T-helper 1 cell treated with Interleukin-12 subunit alpha and Interleukin-12 subunit beta and Interleukin-4 antibody, amounts not matched to agents 30 μg/mL and 1 μg/mL, for 36 hours (primary cell): ENCODE measurements at regions not wholly inside any gene's neighbourhood (a gene's known extent, or its start where the extent isn't known, plus 50 kb on each side); places are given as distances from the start of the nearest gene placed in this dataset.

Experiments used
- H3K27ac Mint-ChIP-seq: one replicate; pipeline ENCODE4 v1.8.0; 2021; ENCODE audit warnings: mild to moderate bottlenecking, mixed read lengths
- H3K27me3 Mint-ChIP-seq: one replicate; pipeline ENCODE4 v1.8.0; 2021; ENCODE audit warnings: low read depth, mixed read lengths
- H3K36me3 Mint-ChIP-seq: one replicate; pipeline ENCODE4 v1.8.0; 2021; ENCODE audit warnings: low read depth, mixed read lengths
- H3K4me1 Mint-ChIP-seq: one replicate; pipeline ENCODE4 v1.8.0; 2021; ENCODE audit warnings: low read depth, mixed read lengths
- H3K4me3 Mint-ChIP-seq: one replicate; pipeline ENCODE4 v1.8.0; 2021; ENCODE audit warnings: mild to moderate bottlenecking, moderate library complexity, mixed read lengths
- H3K9me3 Mint-ChIP-seq: one replicate; pipeline ENCODE4 v1.8.0; 2021; ENCODE audit warnings: mixed read lengths

DNA sequence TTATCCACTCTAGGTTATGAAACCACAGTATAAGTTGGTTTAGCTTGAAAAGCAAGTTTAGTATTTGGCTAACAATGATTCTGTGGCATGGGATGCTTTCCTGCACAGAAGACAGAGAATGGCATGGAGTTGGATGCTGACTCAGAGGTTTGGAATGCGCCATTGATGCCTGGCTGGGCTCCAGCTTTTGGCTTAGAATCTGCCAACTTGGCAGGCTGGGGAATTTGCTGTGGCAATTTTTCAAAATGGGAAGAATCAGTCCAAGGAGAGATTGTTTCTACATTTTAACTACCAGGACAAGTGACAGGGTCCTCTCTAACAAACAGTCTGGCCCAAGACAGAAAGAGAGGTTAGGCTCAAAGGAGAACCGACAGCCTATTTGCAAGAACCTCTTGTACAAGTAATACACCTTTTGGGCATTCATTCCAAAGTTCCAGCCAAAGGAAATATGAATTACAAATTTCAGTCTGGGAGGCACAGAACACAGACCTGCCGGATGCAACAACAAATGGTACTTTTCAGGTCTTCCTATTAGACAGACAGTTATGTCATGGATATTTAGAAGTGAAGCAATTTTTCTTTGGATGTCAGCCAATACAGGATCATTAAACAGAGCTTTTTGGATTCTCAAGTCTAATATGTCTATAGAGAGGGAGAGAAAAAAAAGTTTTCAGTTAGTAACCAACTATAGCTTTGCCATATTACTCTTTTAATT lies 1027.7 kb downstream of the TMEM182 start:
- no peak overlapping the region for H3K4me3 Mint-ChIP-seq
- no peak overlapping the region for H3K27ac Mint-ChIP-seq
- no peaks in the 10 kb centered on the region for H3K36me3 Mint-ChIP-seq
- H3K9me3 Mint-ChIP-seq: no peaks in the 10 kb centered on the region
- H3K4me1 Mint-ChIP-seq: no peaks in the 10 kb centered on the region
- H3K27me3 Mint-ChIP-seq: no peaks in the 10 kb centered on the region

DNA sequence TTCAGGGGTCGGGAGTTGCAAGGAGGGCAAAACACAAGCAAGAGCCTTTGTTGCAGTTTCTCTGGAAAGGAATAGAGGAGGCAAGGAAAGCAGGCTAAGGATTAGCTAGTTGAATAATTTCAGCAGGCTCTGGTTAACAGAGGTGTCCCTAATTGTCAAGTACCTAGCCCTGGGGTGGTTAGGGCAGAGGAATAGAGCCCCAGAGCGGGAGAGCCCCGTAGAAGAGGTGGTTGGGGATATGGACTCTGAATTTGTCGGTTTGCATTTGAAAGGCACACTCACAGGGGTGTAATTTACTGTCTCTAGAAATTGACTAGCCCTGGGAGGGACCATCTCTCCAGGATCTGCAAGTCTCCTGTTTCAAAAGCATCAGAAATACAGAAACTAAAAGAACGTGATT lies 1030.2 kb downstream of the TMEM182 start:
- no peak overlapping the region for H3K4me3 Mint-ChIP-seq
- no peak overlapping the region for H3K27ac Mint-ChIP-seq
- no peaks in the 10 kb centered on the region for H3K9me3 Mint-ChIP-seq
- no peaks in the 10 kb centered on the region for H3K4me1 Mint-ChIP-seq
- H3K36me3 Mint-ChIP-seq: no peaks in the 10 kb centered on the region
- H3K27me3 Mint-ChIP-seq: no peaks in the 10 kb centered on the region

DNA sequence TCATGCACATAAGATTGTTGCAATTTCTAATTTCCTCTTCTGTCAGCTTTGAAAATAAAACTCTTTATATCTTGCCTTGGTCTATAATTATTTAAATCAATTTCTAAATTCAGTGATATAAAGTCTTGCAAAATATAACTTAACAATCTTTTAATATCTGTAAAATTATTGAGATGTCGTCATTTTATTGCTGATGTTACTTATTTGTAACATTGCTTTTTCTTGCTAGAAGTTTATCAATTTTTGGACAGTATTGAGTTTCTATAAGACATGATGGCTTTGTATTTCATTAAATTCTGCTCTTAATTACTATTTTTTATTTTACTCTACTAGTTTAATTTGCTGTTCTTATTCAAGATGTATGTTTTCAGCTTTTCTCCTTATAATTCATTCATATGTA lies 1036.5 kb downstream of the TMEM182 start:
- H3K9me3 Mint-ChIP-seq: peaks cover 12% of the 10 kb centered on the region
- no peak overlapping the region for H3K27ac Mint-ChIP-seq
- H3K4me1 Mint-ChIP-seq: no peaks in the 10 kb centered on the region
- H3K27me3 Mint-ChIP-seq: no peaks in the 10 kb centered on the region
- no peak overlapping the region for H3K4me3 Mint-ChIP-seq
- H3K36me3 Mint-ChIP-seq: no peaks in the 10 kb centered on the region

DNA sequence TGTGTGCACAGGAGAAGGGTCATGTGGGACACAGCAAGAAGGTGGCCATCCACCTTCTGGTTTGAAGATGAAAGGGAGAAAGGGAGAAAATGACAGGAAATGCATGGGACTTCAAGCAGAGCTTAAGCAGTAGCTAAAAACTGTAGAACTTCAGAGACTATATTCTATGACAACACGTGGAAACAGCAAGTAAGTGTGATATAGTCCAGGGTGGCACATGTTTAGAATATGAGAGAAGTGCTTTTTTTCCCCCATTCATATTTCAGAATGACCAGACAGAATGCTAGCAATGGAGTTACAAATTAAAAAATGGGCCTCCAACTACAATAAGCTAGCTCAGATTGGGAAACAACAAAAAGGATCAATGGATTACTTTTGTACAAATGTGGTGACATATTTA lies 1042.2 kb downstream of the TMEM182 start:
- no peaks in the 10 kb centered on the region for H3K36me3 Mint-ChIP-seq
- H3K27ac Mint-ChIP-seq: no peak overlapping the region
- H3K9me3 Mint-ChIP-seq: peaks cover 12% of the 10 kb centered on the region
- H3K4me3 Mint-ChIP-seq: no peak overlapping the region
- H3K27me3 Mint-ChIP-seq: no peaks in the 10 kb centered on the region
- no peaks in the 10 kb centered on the region for H3K4me1 Mint-ChIP-seq

DNA sequence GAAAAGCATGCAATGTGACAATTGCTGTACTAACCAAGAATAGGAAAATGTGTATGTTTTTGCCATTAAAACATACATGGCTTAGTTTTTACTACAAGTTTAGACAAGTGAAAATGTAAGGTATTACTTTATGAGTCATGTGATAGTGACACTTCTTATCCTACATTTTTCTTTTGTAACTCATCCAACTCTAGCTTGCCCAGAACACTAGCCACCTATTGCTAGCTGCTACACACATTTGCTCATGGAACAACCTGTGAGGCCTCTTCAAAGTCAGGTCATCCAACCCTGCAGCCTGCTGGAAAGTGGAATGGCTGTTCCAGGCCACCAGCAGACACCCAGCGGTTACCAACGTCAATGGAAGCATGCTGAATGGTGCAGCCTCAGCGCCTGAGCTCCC lies 1043.9 kb downstream of the TMEM182 start:
- no peaks in the 10 kb centered on the region for H3K27me3 Mint-ChIP-seq
- no peak overlapping the region for H3K27ac Mint-ChIP-seq

DNA sequence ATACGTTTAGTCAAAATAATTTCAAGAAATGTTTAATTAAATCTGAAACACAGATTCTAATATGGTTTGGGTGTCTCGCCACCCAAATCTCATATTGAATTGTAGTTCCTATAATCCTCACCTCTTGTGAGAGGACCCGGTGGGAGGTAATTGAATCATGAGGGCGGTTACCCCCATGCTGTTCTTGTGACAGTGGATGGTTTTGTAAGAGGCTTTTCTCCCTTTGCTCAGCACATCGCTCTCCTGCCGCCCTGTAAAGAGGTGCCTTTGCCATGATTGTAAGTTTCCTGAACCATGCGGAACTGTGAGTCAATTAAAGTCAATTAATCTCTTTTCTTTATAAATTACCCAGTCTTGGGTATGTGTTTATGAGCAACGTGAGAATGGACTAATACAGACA lies 1045.1 kb upstream of the POU3F3 start:
- H3K4me1 Mint-ChIP-seq: no peaks in the 10 kb centered on the region
- H3K27me3 Mint-ChIP-seq: no peaks in the 10 kb centered on the region
- H3K9me3 Mint-ChIP-seq: no peaks in the 10 kb centered on the region
- no peaks in the 10 kb centered on the region for H3K36me3 Mint-ChIP-seq
- H3K4me3 Mint-ChIP-seq: no peak overlapping the region
- H3K27ac Mint-ChIP-seq: no peak overlapping the region

More for the DNA sequence above, 1043.9 kb downstream of the TMEM182 start:
- H3K4me3 Mint-ChIP-seq: no peak overlapping the region
- H3K9me3 Mint-ChIP-seq: peaks cover 12% of the 10 kb centered on the region
- H3K4me1 Mint-ChIP-seq: no peaks in the 10 kb centered on the region
- H3K36me3 Mint-ChIP-seq: no peaks in the 10 kb centered on the region

DNA sequence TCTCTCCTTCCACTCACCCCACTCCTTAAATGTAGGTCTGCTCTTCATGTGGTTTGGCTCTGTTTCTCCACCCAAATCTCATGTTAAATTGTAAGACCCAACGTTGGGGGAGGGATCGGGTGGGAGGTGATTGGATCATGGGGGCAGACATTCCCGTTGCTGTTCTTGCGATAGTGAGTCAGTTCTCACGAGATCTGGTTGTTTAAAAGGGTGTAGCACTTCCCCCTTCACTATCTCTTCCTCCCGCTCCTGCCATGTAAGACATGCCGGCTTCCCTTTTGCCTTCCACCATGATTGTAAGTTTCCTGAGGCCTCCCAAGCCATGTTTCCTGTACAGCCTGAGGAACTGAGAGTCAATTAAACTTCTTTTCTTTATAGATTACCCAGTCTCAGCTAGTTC lies 1044.5 kb upstream of the POU3F3 start:
- H3K27ac Mint-ChIP-seq: no peak overlapping the region
- H3K36me3 Mint-ChIP-seq: no peaks in the 10 kb centered on the region
- H3K4me3 Mint-ChIP-seq: no peak overlapping the region
- no peaks in the 10 kb centered on the region for H3K27me3 Mint-ChIP-seq
- no peaks in the 10 kb centered on the region for H3K9me3 Mint-ChIP-seq
- H3K4me1 Mint-ChIP-seq: no peaks in the 10 kb centered on the region

DNA sequence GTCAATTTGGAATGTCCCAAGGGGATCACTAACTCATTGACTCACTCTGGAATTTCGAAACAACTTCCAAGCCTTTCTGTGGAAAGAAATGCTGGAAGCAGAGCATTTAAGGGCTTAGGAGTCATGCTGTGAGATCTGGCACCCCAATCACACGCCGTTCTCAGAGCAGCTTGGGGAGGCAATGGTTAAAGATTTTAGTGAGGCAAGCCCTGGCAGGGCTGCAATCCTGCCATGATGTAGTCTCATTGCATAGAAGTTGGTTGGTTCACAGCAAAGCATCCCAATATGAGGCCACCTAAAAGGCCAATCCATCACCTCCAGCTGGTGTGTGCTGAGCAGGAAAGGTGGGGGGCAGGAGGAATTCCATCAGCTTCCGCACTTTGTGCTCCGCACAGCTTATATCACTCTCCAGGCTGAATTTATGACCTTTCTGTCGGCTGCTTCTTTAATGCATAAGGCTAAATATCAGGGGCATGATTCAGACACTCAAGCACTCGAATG lies 1043.9 kb upstream of the POU3F3 start:
- Mint-ChIP-seq H3K9me3 (no peaks in the 10 kb centered on the region), H3K4me1 (no peaks in the 10 kb centered on the region), H3K36me3 (no peaks in the 10 kb centered on the region), H3K27ac (no peak overlapping the region), H3K4me3 (no peak overlapping the region), H3K27me3 (no peaks in the 10 kb centered on the region)

DNA sequence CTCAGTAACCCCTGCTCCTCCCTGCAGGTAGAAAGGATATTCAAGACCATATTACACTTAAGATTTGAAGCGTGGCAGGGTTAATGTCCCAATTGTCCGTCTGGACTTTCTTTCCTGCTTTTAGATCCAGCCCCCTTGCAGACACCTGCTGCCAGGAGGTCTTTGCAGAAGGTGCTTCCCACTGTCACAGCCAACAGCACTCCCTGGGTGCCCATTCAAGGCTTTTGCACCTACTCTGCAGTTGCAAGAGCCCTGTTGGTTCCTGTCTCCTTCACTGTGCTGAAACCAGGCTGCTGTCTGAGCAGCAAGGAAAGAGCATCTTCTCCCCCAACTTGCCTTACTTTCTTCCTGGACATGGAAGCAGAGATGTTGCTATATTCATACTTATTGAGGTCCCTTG lies 1043.0 kb upstream of the POU3F3 start:
- H3K36me3 Mint-ChIP-seq: no peaks in the 10 kb centered on the region
- H3K27me3 Mint-ChIP-seq: no peaks in the 10 kb centered on the region
- H3K4me3 Mint-ChIP-seq: no peak overlapping the region
- H3K27ac Mint-ChIP-seq: no peak overlapping the region
- peaks cover 3% of the 10 kb centered on the region for H3K9me3 Mint-ChIP-seq
- H3K4me1 Mint-ChIP-seq: no peaks in the 10 kb centered on the region

DNA sequence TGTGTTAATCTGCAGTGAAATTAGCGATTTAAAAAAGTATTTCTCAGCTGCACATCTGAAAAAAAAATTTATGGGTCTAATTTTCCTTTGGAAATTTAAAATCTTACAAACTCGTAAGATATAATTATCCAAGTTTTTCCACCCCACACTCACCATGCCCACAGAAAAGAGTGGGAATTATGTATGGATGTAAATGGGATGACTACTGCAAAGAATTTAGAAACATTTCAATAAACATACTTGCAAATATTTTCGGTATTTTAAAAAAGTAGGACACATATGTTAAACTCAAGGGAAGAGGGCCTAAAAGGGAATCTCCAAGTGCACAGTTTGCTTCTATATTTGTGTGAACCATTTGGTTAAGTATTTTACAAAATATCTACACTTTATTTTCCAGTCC lies 1039.9 kb upstream of the POU3F3 start:
- Mint-ChIP-seq H3K27me3 (no peaks in the 10 kb centered on the region), H3K9me3 (peaks cover 7% of the 10 kb centered on the region), H3K27ac (no peak overlapping the region), H3K4me1 (no peaks in the 10 kb centered on the region), H3K4me3 (no peak overlapping the region), H3K36me3 (no peaks in the 10 kb centered on the region)

DNA sequence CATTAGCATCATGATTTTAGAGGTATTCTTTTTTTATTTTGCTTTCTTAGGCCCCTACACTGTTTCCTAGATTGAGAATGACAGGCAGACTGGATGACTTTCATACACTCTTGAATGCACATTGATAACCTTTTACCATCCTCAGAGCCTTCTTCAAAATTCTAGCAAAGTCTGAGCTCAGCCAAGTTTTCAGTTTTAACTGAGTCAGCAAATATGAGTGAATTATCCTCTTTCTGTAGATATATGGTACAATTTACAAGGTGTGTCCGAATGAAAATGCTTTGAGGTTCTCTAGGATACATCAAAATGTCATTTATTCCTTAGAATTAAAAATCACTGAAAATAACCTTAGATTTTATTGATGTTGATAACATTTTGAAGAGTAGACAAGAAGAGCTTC lies 1038.2 kb upstream of the POU3F3 start:
- Mint-ChIP-seq H3K4me1 (no peaks in the 10 kb centered on the region), H3K4me3 (no peak overlapping the region), H3K9me3 (peaks cover 7% of the 10 kb centered on the region), H3K27ac (no peak overlapping the region), H3K27me3 (no peaks in the 10 kb centered on the region), H3K36me3 (no peaks in the 10 kb centered on the region)

DNA sequence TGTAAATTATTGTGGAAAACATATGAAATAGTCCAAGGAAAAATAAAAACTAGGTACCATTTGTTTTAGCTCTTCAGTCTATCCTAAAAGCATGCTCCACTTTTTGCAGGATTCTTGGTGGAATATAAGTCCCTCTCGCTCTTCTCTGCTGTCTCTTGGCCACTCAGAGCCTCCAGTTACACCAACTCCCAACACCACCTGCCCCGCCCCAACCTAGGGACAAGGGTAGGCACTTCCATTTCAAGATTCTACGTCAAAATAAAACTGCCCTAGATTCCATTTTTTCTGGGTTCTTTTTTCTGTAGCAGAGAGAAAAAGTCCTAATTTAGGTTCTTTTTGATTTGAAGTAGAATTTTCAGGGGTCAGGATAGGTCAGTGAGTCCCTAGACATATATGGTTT lies 1036.2 kb upstream of the POU3F3 start:
- Mint-ChIP-seq H3K4me3 (no peak overlapping the region), H3K36me3 (no peaks in the 10 kb centered on the region), H3K9me3 (peaks cover 7% of the 10 kb centered on the region), H3K4me1 (no peaks in the 10 kb centered on the region), H3K27ac (no peak overlapping the region), H3K27me3 (no peaks in the 10 kb centered on the region)

DNA sequence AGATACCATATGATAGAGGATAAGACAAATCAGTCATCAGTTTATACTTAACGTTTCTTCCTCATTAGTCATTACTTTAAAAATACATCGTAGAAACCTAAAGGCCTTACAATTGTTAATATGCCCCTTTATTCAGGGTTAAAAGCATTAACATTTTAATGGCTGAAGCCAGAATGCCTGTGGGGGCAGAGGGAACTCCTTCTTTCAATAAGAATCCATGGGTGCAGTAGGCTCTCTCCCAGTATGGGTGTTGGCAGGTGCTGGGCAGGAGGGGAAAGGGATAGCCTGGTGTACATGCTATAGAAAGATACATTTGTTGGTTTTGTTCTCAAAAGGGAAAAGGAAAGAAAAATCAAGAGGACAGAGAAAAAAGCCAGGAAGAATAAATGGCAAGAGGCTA lies 1035.7 kb upstream of the POU3F3 start:
- Mint-ChIP-seq H3K27me3 (no peaks in the 10 kb centered on the region), H3K27ac (no peak overlapping the region), H3K9me3 (peaks cover 7% of the 10 kb centered on the region), H3K4me1 (no peaks in the 10 kb centered on the region), H3K4me3 (no peak overlapping the region), H3K36me3 (no peaks in the 10 kb centered on the region)

DNA sequence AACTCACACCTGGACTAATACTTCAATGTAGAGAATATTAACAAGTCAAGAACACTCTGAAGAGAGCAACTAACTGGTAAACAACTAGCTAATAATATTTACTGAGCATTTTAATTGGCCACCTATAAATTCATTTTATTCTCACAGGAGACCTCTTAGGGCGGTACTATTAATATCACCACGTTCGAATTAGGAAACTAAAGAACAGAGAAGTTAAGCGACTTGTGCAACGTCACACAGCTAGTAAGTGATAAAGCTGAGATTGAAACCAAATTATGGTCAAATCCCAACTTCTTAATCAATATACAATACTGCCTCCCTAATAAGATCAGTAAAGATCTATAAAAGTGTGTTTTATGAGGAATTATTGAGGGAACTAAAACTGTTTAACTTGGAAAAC lies 1034.3 kb upstream of the POU3F3 start:
- H3K4me1 Mint-ChIP-seq: no peaks in the 10 kb centered on the region
- H3K27ac Mint-ChIP-seq: no peak overlapping the region
- H3K9me3 Mint-ChIP-seq: peaks cover 7% of the 10 kb centered on the region
- no peak overlapping the region for H3K4me3 Mint-ChIP-seq
- H3K36me3 Mint-ChIP-seq: no peaks in the 10 kb centered on the region
- no peaks in the 10 kb centered on the region for H3K27me3 Mint-ChIP-seq

DNA sequence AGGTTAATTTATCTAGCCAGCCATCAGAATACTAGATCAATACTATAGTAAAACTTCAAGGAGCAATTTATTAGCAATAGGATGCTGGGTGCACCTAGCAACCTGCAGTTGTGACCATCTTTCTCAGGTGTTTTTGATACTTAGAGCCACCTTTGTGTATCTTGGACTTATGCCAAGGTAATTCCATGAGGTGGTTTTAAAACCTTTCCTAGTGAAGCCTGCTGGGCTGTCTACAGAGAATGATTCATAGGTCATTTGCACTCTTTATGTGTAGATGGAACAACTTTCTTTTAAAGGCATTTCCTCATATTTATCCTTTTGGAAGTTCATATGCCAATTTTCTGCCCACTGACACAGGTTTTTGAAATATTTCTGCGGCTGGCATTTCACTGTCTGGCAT lies 1030.1 kb upstream of the POU3F3 start:
- H3K36me3 Mint-ChIP-seq: no peaks in the 10 kb centered on the region
- no peak overlapping the region for H3K4me3 Mint-ChIP-seq
- H3K9me3 Mint-ChIP-seq: peaks cover 8% of the 10 kb centered on the region
- H3K27ac Mint-ChIP-seq: no peak overlapping the region
- H3K27me3 Mint-ChIP-seq: no peaks in the 10 kb centered on the region
- H3K4me1 Mint-ChIP-seq: no peaks in the 10 kb centered on the region

DNA sequence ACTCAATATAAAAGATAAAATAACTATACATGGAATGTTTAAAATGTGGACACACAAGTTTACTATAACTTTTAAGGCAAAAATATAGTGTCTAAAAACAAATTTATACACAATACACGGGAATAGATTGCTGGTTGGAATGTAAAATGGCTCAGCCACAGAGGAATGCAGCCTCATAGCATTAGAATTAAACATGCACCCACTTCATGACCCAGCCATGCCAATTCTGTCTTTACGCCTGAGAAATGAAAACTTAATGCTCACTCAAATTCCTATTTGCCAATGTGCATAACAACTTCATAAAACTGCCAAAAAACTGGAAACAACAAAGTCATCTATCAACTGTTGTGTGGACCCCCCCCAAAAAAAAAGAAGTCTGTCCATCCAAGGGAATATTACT lies 1006.6 kb upstream of the POU3F3 start:
- no peaks in the 10 kb centered on the region for H3K36me3 Mint-ChIP-seq
- no peaks in the 10 kb centered on the region for H3K27me3 Mint-ChIP-seq
- H3K27ac Mint-ChIP-seq: no peak overlapping the region
- no peaks in the 10 kb centered on the region for H3K4me1 Mint-ChIP-seq
- peaks cover 7% of the 10 kb centered on the region for H3K9me3 Mint-ChIP-seq
- H3K4me3 Mint-ChIP-seq: no peak overlapping the region
